Retinal pigment epithelial cell (primary cell): ENCODE measurements at regions not wholly inside any gene's neighbourhood (a gene's known extent, or its start where the extent isn't known, plus 50 kb on each side); places are given as distances from the start of the nearest gene placed in this dataset.

ENCODE experiments used
- DNase-seq: peaks from one replicate; pipeline ENCODE4 v3.0.0-alpha.2; 2010; ENCODE audit warnings: low read depth
- H3K4me3 ChIP-seq: 2 replicates; pipeline ENCODE4 v1.5.1; 2011; ENCODE audit warnings: mild to moderate bottlenecking, low read length, control low read depth, moderate library complexity
- TF ChIP-seq, protein P1 (sequence below): conservative IDR thresholded peaks from 2 replicates; pipeline ENCODE4 v1.5.1; 2011; ENCODE audit warnings: low read depth, low read length, control low read depth, inconsistent platforms

DNA sequence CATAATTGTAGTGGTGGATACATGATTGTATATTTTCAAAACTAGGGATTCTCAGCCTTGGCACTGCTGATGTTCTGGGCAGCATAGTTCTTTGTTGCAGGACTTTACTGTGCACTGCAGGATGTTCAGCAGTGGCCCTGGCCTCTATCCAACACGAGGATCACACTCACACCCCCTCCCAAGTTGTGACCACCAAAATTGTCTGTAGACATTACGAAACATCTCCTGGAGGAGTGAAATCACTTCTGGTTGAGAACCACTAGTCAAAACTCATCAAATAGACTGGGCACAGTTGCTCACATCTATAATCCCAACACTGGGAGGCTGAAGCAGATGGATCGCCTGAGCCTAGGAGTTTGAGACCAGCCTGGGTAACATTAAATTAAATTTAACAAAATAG is 123.1 kb upstream of the CDYL start:
- no peak for DNase-seq
- TF ChIP-seq, protein P1, sequence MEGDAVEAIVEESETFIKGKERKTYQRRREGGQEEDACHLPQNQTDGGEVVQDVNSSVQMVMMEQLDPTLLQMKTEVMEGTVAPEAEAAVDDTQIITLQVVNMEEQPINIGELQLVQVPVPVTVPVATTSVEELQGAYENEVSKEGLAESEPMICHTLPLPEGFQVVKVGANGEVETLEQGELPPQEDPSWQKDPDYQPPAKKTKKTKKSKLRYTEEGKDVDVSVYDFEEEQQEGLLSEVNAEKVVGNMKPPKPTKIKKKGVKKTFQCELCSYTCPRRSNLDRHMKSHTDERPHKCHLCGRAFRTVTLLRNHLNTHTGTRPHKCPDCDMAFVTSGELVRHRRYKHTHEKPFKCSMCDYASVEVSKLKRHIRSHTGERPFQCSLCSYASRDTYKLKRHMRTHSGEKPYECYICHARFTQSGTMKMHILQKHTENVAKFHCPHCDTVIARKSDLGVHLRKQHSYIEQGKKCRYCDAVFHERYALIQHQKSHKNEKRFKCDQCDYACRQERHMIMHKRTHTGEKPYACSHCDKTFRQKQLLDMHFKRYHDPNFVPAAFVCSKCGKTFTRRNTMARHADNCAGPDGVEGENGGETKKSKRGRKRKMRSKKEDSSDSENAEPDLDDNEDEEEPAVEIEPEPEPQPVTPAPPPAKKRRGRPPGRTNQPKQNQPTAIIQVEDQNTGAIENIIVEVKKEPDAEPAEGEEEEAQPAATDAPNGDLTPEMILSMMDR: no peak
- no peak overlapping the region for H3K4me3 ChIP-seq

DNA sequence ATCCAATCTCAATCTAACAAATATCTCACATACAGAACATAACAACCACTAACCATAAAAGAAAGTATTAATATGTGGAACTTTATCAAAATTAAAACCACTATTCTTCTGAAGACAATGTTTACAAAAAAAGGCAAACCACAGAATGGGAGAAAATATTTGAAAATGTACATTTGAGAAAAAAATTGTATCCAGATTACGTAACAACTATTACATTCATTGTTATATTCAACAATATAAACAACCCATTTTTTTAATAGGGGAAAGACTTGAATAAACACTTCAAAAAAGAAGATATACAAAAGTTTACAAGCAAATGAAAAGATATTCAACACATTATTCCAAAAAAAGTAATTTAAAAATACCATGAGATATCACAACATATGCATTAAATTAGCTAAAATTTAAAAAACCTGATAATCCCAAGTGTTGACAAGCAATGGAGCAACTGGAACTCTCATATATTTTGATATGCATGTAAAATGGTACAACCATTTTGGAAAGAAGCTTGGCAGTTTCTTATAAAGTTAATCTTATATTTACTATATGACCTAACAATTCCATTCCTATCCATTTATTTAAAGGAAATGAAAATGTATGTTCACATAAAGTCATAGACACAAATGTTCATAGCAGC is 124.3 kb upstream of the CDYL start:
- H3K4me3 ChIP-seq: no peak overlapping the region
- TF ChIP-seq, protein P1: no peak
- DNase-seq: no peak

DNA sequence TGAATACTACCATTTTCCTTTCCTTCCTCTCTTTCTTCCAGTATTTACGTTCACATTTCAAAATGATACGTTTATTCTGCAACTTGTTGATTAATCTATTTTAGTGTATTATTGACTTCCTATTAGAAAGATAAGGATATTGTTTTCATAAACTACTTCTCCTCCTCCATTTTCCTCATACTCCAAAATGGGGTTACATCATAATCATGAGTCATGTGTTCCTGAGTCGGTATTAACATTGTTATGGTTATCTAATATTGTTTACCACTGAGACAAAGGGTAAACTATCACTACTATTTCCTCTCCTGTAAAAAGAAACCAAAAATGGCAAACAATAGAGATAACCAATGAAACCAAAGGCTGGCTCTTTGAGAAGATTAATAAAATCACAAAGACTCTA is 126.5 kb upstream of the CDYL start:
- DNase-seq: no peak
- H3K4me3 ChIP-seq: no peak overlapping the region
- TF ChIP-seq, protein P1: no peak

DNA sequence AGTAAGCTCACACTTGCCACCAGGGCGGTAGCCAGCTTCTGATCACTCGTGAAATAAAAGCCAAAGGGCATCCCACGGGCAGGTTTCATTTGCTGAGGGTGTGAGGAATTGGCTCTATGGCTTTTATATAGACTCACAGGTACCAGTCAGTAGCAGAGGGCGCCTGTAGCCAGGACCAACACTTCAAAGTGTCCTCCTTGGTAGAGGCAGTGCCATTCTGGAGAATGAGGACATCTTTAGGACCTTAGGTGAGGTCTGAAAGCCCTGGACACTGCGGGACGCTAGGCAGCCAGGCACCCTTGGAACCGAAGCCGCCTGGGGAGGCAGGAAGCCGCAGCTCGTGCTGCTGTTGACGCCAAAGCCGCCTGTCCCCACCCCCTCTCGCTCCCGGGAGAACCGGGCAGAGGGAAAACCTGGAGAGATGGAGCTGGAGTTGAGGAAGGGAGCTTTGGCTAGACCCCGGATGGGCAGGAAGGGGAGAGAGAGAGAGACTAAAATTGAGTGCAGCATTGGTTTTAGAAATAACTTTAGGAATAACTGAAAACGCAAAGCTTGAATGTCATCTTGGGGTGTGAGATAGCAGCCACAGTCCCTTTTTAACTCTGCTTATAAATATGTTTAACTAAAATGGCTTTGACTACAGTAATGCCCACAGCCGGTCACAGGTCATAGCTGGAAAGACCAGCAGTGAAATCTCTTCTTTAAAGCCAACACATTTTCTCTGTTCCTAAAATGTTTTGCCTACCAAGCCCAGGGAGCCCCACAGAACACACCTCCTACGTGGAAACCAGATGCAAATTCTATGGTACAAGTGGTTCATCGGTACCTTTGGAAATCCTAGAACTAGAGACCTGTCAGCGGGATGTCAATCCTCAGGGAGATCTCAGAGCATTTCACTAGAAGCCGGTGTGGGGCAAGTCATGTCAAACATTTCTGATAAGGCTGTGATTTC is 128.5 kb upstream of the CDYL start:
- TF ChIP-seq, protein P1: no peak
- peak overlapping the region; percentile 45 for H3K4me3 ChIP-seq
- peak; percentile 66 for DNase-seq

GRCh38 chr6:4645713-4646360 is 130.4 kb upstream of the CDYL start:
- no peak overlapping the region for H3K4me3 ChIP-seq
- TF ChIP-seq, protein P1: peak; percentile 6
- DNase-seq: no peak

DNA sequence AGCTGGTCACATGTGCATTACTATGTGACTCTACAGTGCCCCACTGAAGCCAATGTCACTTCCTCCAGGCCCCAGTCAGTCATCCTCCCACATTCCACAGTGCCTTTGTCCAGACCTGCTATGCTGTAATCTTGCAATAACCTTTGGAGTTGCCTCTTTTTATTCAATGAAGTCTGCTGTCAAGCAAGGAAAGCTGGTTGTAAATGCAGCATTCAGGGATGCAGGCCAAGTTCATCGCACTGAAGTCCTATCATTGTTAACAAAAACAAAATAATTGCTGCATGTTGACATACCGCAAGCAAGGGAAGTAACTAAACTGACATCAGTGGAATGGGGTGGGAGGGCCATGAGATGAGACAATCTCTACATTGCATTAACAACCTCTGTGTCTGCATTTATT is 131.2 kb upstream of the CDYL start:
- DNase-seq: no peak
- no peak overlapping the region for H3K4me3 ChIP-seq
- TF ChIP-seq, protein P1: no peak
